22Rv1 (cell line): ENCODE measurements at regions not wholly inside any gene's neighbourhood (a gene's known extent, or its start where the extent isn't known, plus 50 kb on each side); places are given as distances from the start of the nearest gene placed in this dataset.

Source experiments
- H3K27ac ChIP-seq: fragments of 450-650 bp; 2 replicates; pipeline ENCODE4 v1.5.1; 2017
- ZFX ChIP-seq: fragments of 450-650 bp; IDR thresholded peaks from 2 replicates; pipeline ENCODE4 v1.6.1; 2017; ENCODE audit warnings: antibody characterized with exemption, borderline replicate concordance
- TF ChIP-seq, protein P1 (sequence below): fragments of 450-650 bp; IDR thresholded peaks from 2 replicates; pipeline ENCODE4 v1.5.1; 2017; ENCODE audit warnings: mild to moderate bottlenecking

DNA sequence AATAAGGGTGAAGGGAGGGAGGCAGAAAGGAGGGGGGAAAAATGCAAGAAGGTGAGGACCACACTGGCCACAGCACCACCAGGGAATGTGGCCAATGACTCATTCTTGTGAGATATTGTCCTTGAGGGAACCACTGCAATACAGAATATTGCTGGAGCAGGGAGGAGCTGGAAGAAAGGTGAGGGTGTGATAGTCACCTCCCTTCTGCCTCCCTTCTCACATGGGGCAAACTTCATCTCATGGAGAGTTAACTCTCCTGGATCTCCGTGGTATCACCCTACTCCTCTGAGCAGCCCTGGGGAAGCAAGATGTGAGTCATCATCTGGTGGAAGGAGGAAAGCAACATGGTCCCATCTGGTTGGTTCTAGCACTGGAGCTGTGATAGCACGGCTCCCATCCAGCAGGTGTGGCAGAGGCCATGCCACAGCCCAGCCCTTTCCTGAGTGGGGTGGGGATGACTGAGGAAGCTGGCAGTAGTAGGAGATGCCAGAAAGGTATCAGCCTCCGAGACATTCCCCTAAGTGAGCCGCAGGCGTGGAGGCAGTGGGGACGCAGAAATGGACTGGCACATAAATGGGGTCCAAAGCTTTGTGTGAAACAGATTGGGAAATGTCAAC, 115.9 kb upstream of the LPP start:
- H3K27ac ChIP-seq, result no peak overlapping the region
- TF ChIP-seq, protein P1, sequence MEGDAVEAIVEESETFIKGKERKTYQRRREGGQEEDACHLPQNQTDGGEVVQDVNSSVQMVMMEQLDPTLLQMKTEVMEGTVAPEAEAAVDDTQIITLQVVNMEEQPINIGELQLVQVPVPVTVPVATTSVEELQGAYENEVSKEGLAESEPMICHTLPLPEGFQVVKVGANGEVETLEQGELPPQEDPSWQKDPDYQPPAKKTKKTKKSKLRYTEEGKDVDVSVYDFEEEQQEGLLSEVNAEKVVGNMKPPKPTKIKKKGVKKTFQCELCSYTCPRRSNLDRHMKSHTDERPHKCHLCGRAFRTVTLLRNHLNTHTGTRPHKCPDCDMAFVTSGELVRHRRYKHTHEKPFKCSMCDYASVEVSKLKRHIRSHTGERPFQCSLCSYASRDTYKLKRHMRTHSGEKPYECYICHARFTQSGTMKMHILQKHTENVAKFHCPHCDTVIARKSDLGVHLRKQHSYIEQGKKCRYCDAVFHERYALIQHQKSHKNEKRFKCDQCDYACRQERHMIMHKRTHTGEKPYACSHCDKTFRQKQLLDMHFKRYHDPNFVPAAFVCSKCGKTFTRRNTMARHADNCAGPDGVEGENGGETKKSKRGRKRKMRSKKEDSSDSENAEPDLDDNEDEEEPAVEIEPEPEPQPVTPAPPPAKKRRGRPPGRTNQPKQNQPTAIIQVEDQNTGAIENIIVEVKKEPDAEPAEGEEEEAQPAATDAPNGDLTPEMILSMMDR, result no peak
- no peak for TF ChIP-seq ZFX

DNA sequence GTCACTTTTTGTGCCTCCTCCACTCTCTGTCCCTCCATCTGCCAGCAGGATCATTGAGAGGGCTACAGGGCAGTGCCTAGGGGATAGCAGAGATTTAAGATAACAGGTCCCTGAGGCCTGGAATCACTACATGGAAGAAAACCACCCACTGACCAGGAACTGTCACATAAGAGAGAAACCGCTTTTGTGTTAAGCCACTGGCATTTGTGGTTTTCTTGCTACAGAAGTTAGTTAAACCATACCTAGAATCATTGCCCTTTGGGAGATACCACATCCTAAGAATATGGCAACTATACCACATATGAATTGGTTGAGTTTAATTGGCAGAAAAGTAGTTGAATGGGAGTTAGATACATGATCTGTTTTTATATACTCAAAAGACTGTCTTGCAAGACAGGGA, 112.8 kb upstream of the LPP start:
- no peak overlapping the region for H3K27ac ChIP-seq
- TF ChIP-seq ZFX, result no peak

DNA sequence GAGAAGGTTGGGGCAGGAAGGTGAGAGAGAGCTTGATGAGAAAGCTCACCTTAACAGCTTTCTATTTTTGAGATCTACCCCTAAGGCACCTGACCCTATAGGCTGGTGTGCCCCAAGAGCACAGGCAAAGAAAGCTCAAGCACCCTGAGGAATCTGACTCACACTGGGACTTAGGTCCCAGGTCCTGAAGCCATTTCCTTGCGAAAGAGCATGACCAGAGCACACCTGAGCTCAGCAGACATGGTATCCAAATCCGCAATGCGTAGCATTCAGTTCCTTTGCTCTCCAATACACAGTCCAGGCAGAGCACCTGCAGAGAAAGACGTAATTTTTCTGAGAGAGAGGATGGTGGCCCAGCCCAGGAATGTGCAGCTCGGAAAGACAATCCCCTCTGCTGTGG, 112.1 kb upstream of the LPP start:
- no peak overlapping the region for H3K27ac ChIP-seq
- TF ChIP-seq, protein P1, result no peak
- no peak for TF ChIP-seq ZFX

DNA sequence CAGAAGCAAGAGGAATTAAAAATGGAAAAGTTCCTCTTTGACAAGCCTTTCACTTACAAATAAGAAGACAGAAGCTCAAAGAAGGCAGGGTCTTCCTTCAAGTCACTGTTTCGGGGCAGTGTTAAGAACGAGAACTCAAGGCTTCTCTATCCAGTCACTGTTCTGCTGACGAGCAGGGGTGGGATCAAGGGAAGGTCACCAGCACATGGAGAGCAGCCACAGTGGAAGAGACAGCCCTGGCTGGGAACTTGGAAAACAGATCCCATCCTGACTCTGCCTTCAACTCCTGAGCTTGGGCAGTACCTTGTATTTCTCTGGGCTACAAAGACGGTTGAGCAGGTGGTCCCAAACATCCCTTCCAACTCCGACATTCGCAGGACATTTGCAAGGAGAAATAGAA, 111.5 kb upstream of the LPP start:
- TF ChIP-seq ZFX, result no peak
- TF ChIP-seq, protein P1, result no peak
- H3K27ac ChIP-seq, result no peak overlapping the region

- H3K27ac ChIP-seq, result no peak overlapping the region
Measured at GRCh38 chr3:188043891-188044290, 110.1 kb upstream of the LPP start.

GRCh38 chr3:188046561-188047211, 107.3 kb upstream of the LPP start:
- TF ChIP-seq ZFX, result no peak
- TF ChIP-seq, protein P1, result no peak
- H3K27ac ChIP-seq, result no peak overlapping the region

More at GRCh38 chr3:188043891-188044290, 110.1 kb upstream of the LPP start:
- TF ChIP-seq ZFX, result no peak
- TF ChIP-seq, protein P1, result no peak

DNA sequence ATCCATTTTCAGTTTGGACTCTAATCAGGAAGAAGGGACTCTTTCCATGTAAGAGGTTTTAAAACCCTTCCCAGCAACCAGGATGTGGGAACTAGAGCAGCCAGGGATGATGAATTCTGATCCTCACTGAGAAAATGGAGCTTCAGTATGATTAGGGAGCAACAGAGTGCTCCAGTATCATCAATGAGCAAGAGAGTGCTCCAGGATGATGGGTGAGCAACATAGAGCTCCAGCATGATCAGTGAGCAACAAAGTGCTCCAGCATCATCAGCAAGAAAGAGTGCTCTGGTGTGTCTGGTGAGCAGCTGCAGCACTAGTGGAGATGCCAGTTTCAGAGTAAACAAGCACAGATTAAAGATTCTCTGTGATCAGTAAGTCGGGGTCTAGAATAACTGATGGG, 106.4 kb upstream of the LPP start:
- no peak overlapping the region for H3K27ac ChIP-seq
- no peak for TF ChIP-seq ZFX
- TF ChIP-seq, protein P1, result no peak
